AG04449 (cell line): ENCODE measurements at regions not wholly inside any gene's neighbourhood (a gene's known extent, or its start where the extent isn't known, plus 50 kb on each side); places are given as distances from the start of the nearest gene placed in this dataset.

Experiments used
- CTCF ChIA-PET: fragments of 350-600 bp; formaldehyde crosslinking; extraction: SDS; loops from one replicate; lab custom pipeline; 2021; ENCODE audit warnings: antibody characterized with exemption; lab: Yijun Ruan, JAX
- POLR2A ChIA-PET: fragments of 400-600, 350-600 bp; formaldehyde crosslinking; extraction: SDS; loops from one replicate; lab custom pipeline; 2020; ENCODE audit warnings: antibody characterized with exemption, inconsistent platforms; lab: Yijun Ruan, JAX
- DNase-seq: peaks from one replicate; pipeline ENCODE4 v3.0.0-alpha.2; 2010; ENCODE audit warnings: low read depth, low spot score
- H3K4me3 ChIP-seq: 2 replicates; pipeline ENCODE4 v1.5.1; 2011; ENCODE audit warnings: low read depth, mild to moderate bottlenecking, control low read depth, low read length
- CTCF ChIP-seq: IDR thresholded peaks from one replicate; pipeline ENCODE4 v1.5.1; 2011; ENCODE audit warnings: mild to moderate bottlenecking, moderate library complexity, low read length, control low read depth, inconsistent platforms; ENCODE audit not compliant: insufficient read depth; ENCODE audit errors: missing control alignments

DNA sequence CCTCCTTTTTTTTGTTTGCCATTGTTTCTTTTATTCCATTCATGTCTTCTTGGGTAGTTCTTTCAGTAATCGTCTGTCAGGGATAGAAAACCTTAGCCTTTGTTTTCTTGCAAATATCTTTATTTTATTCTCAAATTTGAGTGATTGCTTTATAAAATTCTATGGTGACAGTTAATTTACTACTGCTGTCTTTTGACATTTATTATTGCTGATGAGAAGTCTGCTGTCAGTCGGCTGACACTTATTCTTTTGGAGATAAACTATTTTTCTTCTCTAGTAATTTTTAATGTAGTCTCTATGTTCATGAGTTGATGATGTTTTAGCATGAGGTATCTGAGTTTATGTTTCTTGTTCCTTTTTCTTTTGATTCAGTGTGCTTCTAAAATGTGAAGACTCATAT, 983.8 kb downstream of the TTLL7 start:
- POLR2A ChIA-PET: no interaction called here
- no peak for DNase-seq
- H3K4me3 ChIP-seq: no peak overlapping the region
- CTCF ChIA-PET: no interaction called here
- no peak for TF ChIP-seq CTCF

DNA sequence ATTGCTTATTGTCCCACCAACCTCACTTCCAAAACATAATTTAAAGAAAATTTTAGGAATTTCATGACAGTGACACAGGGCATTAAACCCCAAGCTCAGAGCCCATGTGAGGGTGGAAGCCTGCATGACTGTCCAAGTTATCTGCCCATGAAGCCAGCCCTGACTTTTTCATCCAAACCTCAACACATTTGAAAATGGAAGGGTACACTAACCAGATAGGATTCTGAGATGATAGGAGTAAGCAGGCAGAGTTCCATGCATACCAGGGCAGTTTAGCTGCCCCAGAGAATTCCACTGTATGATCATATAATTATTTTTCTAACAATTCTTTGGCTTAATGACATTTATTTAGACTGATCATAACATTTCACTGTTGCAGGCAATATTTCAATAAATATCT, 986.0 kb downstream of the TTLL7 start:
- no peak for TF ChIP-seq CTCF
- POLR2A ChIA-PET: no interaction called here
- CTCF ChIA-PET: no interaction called here
- no peak for DNase-seq
- no peak overlapping the region for H3K4me3 ChIP-seq

- no peak for TF ChIP-seq CTCF
- no peak overlapping the region for H3K4me3 ChIP-seq
- ChIA-PET POLR2A (no interaction called here), CTCF (no interaction called here)
- DNase-seq: no peak
Observed at GRCh38 chr1:83011265-83011664, 987.7 kb downstream of the TTLL7 start.

DNA sequence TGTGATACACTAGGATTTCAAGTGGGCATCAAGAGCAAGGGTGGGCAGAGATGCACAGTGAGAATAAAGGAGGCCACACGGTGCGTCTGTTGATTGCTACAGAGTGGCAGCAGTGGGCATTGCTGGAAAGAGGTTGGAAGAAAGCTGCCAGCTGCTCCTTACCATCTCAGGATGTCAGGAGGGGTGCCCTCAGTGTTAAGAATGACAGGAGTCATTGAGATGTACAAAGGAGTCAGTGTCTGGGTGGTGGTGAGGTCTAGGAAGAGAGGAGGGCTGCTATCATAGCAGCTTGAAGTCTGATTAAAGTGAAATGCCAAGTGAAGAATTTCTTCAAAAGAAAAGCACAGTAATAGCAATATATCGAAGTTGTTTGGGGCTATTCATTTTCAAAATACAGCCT, 992.7 kb downstream of the TTLL7 start:
- POLR2A ChIA-PET: no interaction called here
- CTCF ChIA-PET: no interaction called here
- DNase-seq: no peak

DNA sequence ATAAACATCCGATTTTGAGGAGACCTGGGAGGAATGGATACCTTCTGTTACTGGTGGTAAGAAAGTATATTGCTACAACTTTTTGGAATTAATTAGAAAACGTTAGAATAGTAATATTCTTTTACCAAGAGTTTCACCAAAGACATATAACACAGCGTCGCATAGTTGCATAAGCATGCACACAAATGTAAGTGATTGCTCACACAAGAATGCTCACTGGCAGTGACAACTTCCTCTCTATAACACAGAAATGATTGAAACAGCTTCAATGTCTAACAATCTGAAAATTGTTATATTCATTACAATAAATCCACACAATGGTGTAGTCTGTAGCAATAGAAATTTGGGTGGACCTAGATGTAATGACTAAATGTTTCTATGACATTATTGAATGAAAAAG, 998.6 kb downstream of the TTLL7 start:
- no peak for TF ChIP-seq CTCF
- no peak for DNase-seq
- POLR2A ChIA-PET: no interaction called here
- H3K4me3 ChIP-seq: no peak overlapping the region
- CTCF ChIA-PET: no interaction called here

More for the DNA sequence above, 992.7 kb downstream of the TTLL7 start:
- TF ChIP-seq CTCF: no peak
- H3K4me3 ChIP-seq: no peak overlapping the region

- no peak overlapping the region for H3K4me3 ChIP-seq
Observed at GRCh38 chr1:82995951-82996350, 1003.0 kb downstream of the TTLL7 start.

More at GRCh38 chr1:82995951-82996350, 1003.0 kb downstream of the TTLL7 start:
- CTCF ChIA-PET: no interaction called here
- TF ChIP-seq CTCF: no peak
- no peak for DNase-seq
- POLR2A ChIA-PET: no interaction called here
